Smooth muscle cell (in vitro differentiated cells): ENCODE measurements at regions not wholly inside any gene's neighbourhood (a gene's known extent, or its start where the extent isn't known, plus 50 kb on each side); places are given as distances from the start of the nearest gene placed in this dataset.

Experiments
- DNase-seq: peaks from one replicate; lab custom pipeline; 2025; ENCODE audit not compliant: unreplicated experiment; lab: John Stamatoyannopoulos, UW
- H2AFZ ChIP-seq: fragments of 200-600 bp; sonication (generic); 2 replicates; pipeline ENCODE4 v1.6.0; 2016; ENCODE audit warnings: antibody characterized with exemption, low read depth, mild to moderate bottlenecking
- H3F3A ChIP-seq: fragments of 200-600 bp; sonication (generic); 2 replicates; pipeline ENCODE4 v1.6.0; 2017; ENCODE audit warnings: antibody characterized with exemption, low read depth
- H3K27ac ChIP-seq: fragments of 200-600 bp; sonication (generic); 2 replicates; pipeline ENCODE4 v1.5.1; 2016; ENCODE audit warnings: low read depth, mild to moderate bottlenecking
- H3K27me3 ChIP-seq: fragments of 200-600 bp; sonication (generic); 2 replicates; pipeline ENCODE4 v1.6.1; 2016; ENCODE audit warnings: low read depth, mild to moderate bottlenecking
- H3K36me3 ChIP-seq: fragments of 200-600 bp; sonication (generic); 2 replicates; pipeline ENCODE4 v1.5.1; 2016; ENCODE audit warnings: low read depth
- H3K4me1 ChIP-seq: fragments of 200-600 bp; sonication (generic); 2 replicates; pipeline ENCODE4 v1.5.1; 2016; ENCODE audit warnings: low read depth
- H3K4me2 ChIP-seq: fragments of 200-600 bp; sonication (generic); 2 replicates; pipeline ENCODE4 v1.6.0; 2016; ENCODE audit warnings: mild to moderate bottlenecking
- H3K4me3 ChIP-seq: fragments of 200-600 bp; sonication (generic); 2 replicates; pipeline ENCODE4 v1.5.1; 2016; ENCODE audit warnings: mild to moderate bottlenecking
- H3K79me2 ChIP-seq: fragments of 200-600 bp; sonication (generic); 2 replicates; pipeline ENCODE4 v1.6.0; 2016; ENCODE audit warnings: low read depth, mild to moderate bottlenecking
- H3K9ac ChIP-seq: fragments of 200-600 bp; sonication (generic); 2 replicates; pipeline ENCODE4 v1.6.0; 2016; ENCODE audit warnings: low read depth
- H3K9me3 ChIP-seq: fragments of 200-600 bp; sonication (generic); replicated peaks from 2 replicates; pipeline ENCODE4 v1.5.1; 2016; ENCODE audit warnings: low read depth
- H4K20me1 ChIP-seq: fragments of 200-600 bp; sonication (generic); 2 replicates; pipeline ENCODE4 v1.6.0; 2016; ENCODE audit warnings: low read depth
- WGBS: methylation state at CpG from one replicate; pipeline ENCODE4 v1.1.7; 2016; ENCODE audit warnings: low lambda C conversion rate; 5-methylcytosine and 5-hydroxymethylcytosine counted together
- TF ChIP-seq, protein P1 (sequence below): fragments of 200-600 bp; sonication (generic); IDR thresholded peaks from 2 replicates; pipeline ENCODE4 v1.5.1; 2017; ENCODE audit warnings: borderline replicate concordance, mild to moderate bottlenecking, antibody characterized with exemption; ENCODE audit not compliant: insufficient read depth, poor library complexity, severe bottlenecking

DNA sequence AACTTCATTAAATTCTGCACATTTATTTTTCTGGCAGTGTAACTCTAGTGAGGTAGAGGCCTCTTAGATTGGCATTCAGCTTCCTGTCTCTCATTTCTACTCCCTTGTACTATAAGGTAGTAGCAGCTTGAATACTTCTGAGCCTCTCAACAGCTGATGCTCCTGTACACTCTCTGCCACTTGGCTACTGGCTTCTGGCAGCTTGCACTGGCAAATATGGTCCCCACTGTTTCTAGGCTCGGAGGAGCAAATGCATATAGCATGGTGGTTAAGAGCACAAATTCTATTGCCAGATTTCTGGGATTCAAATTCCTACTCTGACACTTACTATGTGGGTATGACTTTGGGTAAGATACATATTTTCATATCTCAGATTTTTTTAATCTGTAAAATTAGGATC is 292.8 kb upstream of the ADGRB3 start:
- Histone ChIP-seq H3K9ac (no peak overlapping the region), H3K27me3 (no peaks in the 10 kb centered on the region), H3K27ac (no peak overlapping the region), H3F3A (no peaks in the 10 kb centered on the region), H3K36me3 (no peaks in the 10 kb centered on the region), H3K4me3 (no peak overlapping the region), H3K9me3 (no peaks in the 10 kb centered on the region), H4K20me1 (no peaks in the 10 kb centered on the region), H3K4me1 (no peaks in the 10 kb centered on the region), H3K79me2 (no peaks in the 10 kb centered on the region), H2AFZ (no peak overlapping the region), H3K4me2 (no peak overlapping the region)
- TF ChIP-seq, protein P1, sequence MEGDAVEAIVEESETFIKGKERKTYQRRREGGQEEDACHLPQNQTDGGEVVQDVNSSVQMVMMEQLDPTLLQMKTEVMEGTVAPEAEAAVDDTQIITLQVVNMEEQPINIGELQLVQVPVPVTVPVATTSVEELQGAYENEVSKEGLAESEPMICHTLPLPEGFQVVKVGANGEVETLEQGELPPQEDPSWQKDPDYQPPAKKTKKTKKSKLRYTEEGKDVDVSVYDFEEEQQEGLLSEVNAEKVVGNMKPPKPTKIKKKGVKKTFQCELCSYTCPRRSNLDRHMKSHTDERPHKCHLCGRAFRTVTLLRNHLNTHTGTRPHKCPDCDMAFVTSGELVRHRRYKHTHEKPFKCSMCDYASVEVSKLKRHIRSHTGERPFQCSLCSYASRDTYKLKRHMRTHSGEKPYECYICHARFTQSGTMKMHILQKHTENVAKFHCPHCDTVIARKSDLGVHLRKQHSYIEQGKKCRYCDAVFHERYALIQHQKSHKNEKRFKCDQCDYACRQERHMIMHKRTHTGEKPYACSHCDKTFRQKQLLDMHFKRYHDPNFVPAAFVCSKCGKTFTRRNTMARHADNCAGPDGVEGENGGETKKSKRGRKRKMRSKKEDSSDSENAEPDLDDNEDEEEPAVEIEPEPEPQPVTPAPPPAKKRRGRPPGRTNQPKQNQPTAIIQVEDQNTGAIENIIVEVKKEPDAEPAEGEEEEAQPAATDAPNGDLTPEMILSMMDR = no peak
- DNase-seq = no peak
- 94% methylated on average over 1 of the region's 1 CpG for WGBS

DNA sequence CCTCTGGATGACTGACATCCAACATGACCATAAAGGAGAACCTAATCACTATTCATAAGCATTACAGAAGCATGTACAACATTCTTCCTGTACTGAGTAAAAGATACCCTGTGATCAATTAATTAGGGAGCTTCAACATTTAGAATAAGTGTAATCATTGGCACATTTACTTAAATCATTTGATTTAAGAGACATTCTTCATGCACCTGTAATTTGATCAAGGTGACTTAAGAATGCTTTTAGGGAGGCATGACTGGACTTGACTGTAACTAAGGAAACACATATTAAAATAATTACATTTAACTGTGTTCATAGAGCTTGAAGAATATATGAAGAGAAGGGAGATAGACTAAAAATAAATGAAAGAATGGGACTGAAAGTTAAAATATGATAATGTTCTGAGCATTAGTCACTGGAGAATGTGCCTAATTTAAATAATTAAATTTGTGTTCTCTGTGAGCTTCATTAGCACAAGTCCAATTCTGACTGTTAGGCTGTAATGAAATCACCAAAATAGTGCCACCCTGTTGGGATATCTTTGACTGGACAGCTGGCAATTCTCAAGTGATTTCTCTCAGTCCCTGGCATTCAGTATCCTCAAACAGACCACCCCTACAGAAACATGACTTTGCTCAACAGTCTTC is 295.5 kb upstream of the ADGRB3 start:
- no peaks in the 10 kb centered on the region for H3K27me3 ChIP-seq
- H3K9me3 ChIP-seq = no peaks in the 10 kb centered on the region
- H3K36me3 ChIP-seq = no peaks in the 10 kb centered on the region
- no peak overlapping the region for H3K4me2 ChIP-seq
- TF ChIP-seq, protein P1 = no peak
- no peaks in the 10 kb centered on the region for H3K4me1 ChIP-seq
- DNase-seq = no peak
- H3K79me2 ChIP-seq = no peaks in the 10 kb centered on the region
- H3K9ac ChIP-seq = no peak overlapping the region
- no peaks in the 10 kb centered on the region for H4K20me1 ChIP-seq
- no peak overlapping the region for H2AFZ ChIP-seq
- no peak overlapping the region for H3K27ac ChIP-seq
- H3K4me3 ChIP-seq = no peak overlapping the region
- no peaks in the 10 kb centered on the region for H3F3A ChIP-seq

DNA sequence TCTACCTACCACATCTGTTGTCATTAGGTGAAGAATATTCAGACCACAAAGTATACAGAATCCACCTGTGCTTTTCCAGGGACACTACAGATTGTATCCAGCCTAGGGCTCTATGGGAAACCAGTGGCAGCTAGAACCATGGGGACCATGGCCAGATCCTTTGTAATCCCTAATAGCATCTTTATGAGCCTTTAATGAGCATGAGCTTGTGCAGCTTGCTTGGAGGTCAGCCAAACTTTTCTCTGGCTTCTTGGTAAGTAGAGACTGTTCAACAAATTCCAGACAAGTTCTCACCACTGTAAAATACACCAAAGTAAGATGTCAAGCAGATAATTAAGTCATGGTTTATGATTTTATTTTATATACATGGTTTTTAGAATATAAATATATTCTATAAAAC is 301.6 kb upstream of the ADGRB3 start:
- Histone ChIP-seq H3K9me3 (no peaks in the 10 kb centered on the region), H4K20me1 (no peaks in the 10 kb centered on the region), H3F3A (peaks cover 4% of the 10 kb centered on the region), H3K4me2 (no peak overlapping the region), H2AFZ (no peak overlapping the region), H3K79me2 (no peaks in the 10 kb centered on the region), H3K9ac (no peak overlapping the region), H3K4me1 (no peaks in the 10 kb centered on the region), H3K27ac (no peak overlapping the region), H3K27me3 (no peaks in the 10 kb centered on the region), H3K4me3 (no peak overlapping the region), H3K36me3 (no peaks in the 10 kb centered on the region)
- no peak for DNase-seq
- TF ChIP-seq, protein P1 = no peak

DNA sequence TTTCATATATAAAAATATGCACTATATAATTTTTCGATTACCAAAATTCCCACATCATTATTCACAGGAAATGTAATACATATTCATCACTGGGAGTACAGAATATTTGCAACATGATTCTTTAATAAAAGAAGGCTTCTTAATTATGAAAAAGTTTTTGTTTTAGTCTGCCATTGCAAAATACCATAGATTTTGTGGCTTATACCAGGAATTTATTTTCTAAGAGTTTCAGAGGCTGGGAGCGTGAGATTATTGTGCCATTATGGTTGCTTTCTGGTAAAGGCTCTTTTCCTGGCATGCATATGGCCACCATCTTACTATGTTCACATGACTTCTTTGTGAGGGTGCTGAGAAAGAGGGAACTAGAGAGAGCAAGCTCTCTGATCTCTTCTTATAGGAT is 306.9 kb upstream of the ADGRB3 start:
- no peaks in the 10 kb centered on the region for H4K20me1 ChIP-seq
- H3K4me2 ChIP-seq = no peak overlapping the region
- TF ChIP-seq, protein P1 = no peak
- no peaks in the 10 kb centered on the region for H3K27me3 ChIP-seq
- H3K36me3 ChIP-seq = no peaks in the 10 kb centered on the region
- H3K9me3 ChIP-seq = no peaks in the 10 kb centered on the region
- H3K79me2 ChIP-seq = no peaks in the 10 kb centered on the region
- H3K27ac ChIP-seq = no peak overlapping the region
- H3F3A ChIP-seq = no peaks in the 10 kb centered on the region
- WGBS = 94% methylated on average over 2 of the region's 2 CpGs
- H3K4me1 ChIP-seq = no peaks in the 10 kb centered on the region
- no peak overlapping the region for H2AFZ ChIP-seq
- no peak for DNase-seq
- no peak overlapping the region for H3K9ac ChIP-seq
- no peak overlapping the region for H3K4me3 ChIP-seq
